M059J (cell line): ENCODE measurements at regions not wholly inside any gene's neighbourhood (a gene's known extent, or its start where the extent isn't known, plus 50 kb on each side); places are given as distances from the start of the nearest gene placed in this dataset.

Experiments used
- DNase-seq: peaks from one replicate; pipeline ENCODE4 v3.0.0-alpha.2; 2012; ENCODE audit warnings: low read depth

DNA sequence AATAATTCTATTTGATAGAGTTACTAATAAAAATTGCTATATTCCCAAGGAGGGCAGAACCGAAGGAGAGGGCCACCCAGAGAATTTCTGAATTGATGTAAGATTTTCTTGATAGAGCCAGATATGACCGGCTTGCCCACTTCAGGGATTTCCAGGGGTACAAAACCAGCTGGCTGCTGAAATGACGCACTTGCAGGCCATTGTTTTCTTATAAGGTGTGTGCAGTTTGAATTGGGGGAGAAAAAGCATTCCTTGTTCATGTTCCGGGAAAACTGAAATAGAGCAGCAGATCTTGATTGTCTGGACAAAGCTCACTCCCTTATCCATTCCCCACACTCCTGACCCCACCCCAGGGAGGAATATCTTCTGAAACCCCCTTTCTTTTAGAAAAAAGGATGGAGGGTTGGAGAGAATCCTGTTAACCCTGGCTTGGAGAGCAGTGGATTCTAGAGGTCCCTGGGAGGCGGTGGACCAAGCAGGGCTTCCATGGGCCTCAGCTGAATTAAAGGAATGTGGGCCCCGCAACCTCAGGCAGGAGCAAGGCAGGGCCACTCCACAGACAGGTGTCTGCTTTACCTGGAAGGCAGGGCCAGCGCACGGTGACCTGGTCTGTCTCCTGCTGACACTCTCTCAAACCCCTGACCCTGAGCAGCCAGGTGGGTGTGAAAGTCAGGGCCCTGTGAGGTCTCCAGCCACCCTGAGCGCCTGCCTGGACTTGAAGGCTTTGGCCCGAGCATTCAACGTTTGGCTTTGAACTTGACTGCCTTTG lies 96.4 kb downstream of the TMEM170B start:
- no peak for DNase-seq

GRCh38 chr6:11634948-11635347 lies 97.4 kb downstream of the TMEM170B start:
- no peak for DNase-seq

DNA sequence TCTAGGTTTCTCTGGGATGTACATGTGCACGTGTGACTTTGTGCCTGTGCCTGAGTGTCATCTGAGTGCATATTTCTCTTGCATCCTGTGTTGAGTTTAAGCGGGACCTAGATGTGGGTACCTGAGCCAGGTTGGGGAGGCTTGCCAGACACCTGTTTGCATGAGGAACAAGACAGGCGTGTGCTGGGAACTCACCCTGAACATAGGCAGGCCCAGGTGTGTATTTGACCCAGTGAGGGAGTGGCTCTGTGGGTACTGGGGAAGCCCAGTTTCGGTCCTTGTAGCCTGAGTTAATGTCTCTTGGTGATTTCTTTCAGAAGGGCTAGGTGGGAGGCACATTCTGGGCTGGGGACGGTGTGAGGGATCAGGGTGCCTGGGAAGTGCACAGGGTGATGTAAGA lies 98.6 kb downstream of the TMEM170B start:
- no peak for DNase-seq

- DNase-seq, result no peak
Observed at GRCh38 chr6:11637266-11637665, 99.7 kb downstream of the TMEM170B start.

GRCh38 chr6:11639376-11640235 lies 102.1 kb downstream of the TMEM170B start:
- no peak for DNase-seq

DNA sequence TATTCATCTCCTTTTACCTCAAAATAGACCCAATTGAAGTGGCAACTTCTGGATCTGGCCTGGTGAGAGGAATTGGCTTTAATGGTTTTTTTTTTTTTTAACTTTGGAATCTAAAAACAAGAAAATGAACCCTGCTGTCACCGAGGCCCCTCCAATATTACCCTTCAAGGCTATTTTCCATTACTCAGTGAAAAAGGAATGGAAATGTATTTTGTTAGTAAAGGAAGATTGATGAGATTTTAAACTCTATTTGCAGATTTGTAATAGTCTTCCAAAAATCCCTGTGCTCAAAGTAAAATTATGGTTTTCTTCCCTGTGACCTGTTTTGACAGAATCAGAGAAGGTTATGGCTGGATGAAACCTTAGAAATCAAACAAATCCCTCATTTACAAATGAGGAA lies 102.9 kb downstream of the TMEM170B start:
- no peak for DNase-seq

DNA sequence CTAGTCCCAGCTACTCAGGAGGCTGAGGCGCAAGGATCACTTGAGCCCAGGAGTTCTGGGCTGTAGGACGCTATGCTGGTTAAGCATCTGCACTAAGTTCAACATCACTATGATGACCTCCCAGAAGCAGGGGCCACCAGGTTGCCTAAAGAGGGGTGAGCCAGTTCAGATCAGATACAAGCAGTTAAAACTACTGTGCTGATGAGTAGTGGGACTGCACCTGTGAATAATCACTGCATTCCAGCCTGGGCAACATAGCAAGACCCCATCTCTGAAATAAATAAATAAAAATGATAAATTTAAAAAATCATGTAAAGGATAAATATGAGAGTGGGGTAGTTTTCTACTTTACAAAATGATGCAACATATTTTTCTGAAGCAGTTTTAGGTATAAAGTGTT lies 106.5 kb downstream of the TMEM170B start:
- DNase-seq, result no peak

DNA sequence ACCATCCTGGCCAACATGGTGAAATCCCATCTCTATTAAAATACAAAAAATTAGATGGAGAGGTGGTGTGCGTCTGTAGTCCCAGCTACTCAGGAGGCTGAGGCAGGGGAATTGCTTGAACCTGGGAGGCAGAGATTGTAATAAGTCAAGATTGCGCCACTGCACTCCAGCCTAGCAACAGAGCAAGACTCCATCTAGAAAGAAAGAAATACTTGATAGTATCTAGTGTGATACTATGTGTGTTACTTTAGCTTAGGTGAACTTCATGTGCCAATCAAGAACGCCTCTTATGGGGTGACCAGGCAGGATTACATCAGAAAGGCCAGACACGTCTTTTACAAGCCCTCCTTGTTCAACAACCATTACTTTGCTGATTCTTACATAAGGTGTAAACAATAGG lies 107.1 kb downstream of the TMEM170B start:
- DNase-seq, result no peak

DNA sequence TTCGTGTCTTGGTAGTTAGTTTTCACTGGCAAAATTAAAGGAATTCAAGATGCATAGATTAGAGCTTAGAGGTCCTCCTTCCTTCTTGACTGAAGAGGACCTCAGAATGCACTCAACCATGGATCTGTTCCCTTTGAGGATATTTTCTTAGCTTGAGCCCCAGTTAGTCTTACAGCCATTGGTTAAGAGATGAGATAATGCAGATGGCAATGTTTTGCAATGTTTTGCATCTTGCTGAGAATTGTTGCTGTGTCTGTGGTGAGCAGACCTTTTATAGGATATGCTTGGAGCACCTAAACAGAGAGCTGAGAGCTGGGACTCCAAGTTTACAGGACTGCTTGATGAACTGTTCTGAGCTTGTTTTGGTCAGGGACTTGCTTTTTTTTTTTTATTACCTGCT lies 107.5 kb downstream of the TMEM170B start:
- peak; percentile 36 for DNase-seq

- DNase-seq, result no peak
Observed at GRCh38 chr6:11648436-11648775, 110.9 kb downstream of the TMEM170B start.

DNA sequence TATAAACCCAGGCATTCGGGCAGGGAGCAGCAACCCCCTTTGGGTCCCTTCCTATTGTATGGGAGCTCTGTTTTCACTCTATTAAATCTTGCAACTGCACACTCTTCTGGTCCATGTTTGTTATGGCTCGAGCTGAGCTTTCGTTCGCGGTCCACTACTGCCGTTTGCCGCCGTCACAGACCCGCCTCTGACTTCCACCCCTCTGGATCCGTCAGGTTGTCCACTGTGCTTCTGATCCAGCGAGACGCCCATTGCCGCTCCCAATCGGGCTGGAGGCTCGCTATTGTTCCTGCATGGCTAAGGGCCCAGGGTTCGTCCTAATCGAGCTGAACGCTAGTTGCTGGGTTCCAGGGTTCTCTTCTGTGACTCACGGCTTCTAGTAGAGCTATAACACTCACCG lies 111.3 kb downstream of the TMEM170B start:
- no peak for DNase-seq

- DNase-seq, result peak; percentile 94
Observed at GRCh38 chr6:11650025-11650696, 112.6 kb downstream of the TMEM170B start.

DNA sequence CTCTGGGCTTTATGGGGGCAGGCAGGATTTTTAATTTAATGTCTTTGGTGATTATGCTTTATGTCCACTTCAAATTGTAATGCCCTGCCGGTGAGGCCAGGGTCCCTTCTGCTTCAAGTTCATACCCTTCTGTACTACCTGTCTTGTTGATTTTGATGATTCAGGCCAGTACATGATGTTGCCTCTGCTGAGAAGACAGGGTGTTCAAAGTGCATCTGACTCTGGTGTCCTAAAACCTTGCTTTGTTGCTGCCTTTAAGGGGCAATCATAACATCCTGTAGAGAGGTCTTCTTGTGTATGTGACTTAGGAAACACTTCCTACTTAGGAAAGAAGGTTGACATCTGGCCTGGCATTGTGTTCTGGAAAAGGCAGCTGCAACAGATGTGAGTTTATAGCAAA lies 113.2 kb downstream of the TMEM170B start:
- peak; percentile 47 for DNase-seq

- DNase-seq, result peak; percentile 98
Observed at GRCh38 chr6:11653028-11653583, 115.6 kb downstream of the TMEM170B start.

- peak; percentile 53 for DNase-seq
Observed at GRCh38 chr6:11654876-11655275, 117.3 kb downstream of the TMEM170B start.

DNA sequence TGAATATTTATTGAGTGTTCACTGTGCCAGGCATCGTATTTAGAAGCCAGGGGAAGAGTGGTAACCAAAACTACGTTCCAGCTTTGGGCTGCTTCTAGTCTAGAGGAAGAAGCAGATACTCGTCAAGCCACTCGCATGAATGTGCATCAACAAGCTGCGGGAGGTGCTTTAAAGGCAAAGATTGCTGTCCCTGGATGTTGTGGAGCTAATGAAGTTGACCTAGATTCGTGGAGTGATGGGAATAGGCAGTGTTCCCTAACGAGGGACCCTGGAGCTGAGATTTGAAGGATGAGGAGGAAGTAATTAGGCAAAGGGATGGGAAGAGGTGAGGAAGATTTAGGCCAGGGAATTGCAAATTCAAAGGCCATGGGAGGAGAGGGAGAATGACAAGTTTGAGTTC lies 118.9 kb downstream of the TMEM170B start:
- no peak for DNase-seq

- DNase-seq, result no peak
Observed at GRCh38 chr6:11659757-11660156, 118.8 kb downstream of the ADTRP start.

DNA sequence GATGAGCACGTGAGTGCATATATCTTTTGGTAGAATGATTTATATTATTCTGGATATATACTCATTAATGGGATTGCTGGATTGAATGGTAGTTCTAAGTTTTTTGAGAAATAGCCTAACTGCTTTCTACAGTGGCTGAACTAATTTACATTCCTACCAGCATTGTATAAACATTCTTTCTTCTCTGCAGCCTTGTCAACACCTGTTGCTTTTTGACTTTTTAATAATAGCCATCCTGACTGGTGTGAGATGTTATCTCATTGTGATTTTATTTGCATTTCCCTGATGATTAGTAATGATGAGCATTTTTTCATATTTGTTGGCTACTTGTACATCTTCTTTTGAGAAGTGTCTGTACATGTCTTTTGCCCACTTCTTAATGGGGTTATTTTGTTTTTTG lies 116.3 kb downstream of the ADTRP start:
- DNase-seq, result no peak

DNA sequence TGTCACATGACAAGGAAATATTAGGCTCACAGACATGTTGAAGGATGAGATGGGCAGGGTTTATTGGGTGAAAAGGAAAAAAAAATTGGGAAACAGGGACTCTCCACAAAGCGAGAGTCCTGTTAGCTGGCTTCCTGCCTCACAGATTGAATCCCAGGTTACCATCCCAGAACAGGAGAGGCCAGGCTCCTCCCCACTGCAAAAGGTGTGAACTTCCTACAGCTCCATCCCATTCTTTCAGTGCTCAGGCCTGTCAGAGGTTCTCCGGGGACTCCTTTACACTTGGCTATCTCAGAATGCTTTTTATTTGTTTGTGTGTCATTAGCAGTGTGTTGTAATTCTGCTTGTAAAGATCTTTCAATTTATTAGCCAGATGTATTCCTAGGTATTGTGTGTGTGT lies 115.1 kb downstream of the ADTRP start:
- DNase-seq, result no peak
